Posterior cingulate gyrus (tissue), 11 donors: ENCODE measurements at regions not wholly inside any gene's neighbourhood (a gene's known extent, or its start where the extent isn't known, plus 50 kb on each side); places are given as distances from the start of the nearest gene placed in this dataset.

Experiments
- DNase-seq, 10 donors: peaks; one replicate each; pipeline versions ENCODE4 v3.0.0 to v3.0.0-alpha.2; 2020 to 2021; ENCODE audit warnings: mixed read lengths in 3 of 10
- intact Hi-C: fragments of 100-400 bp; cut with DNase I; formaldehyde crosslinking; loops from one replicate; pipeline ENCODE4 v1.15.1; 2023

- DNase-seq, result no peak
- intact Hi-C loops, result no loop called here
Observed at GRCh38 chr9:29798599-29798998, 2225.3 kb upstream of the C9orf72 start.

- intact Hi-C loops, result no loop called here
- no peak for DNase-seq
Observed at GRCh38 chr9:29799227-29799626, 2225.9 kb upstream of the C9orf72 start.

GRCh38 chr9:29800821-29801220 is 2227.5 kb upstream of the C9orf72 start:
- intact Hi-C loops, result no loop called here
- DNase-seq, result no peak

- intact Hi-C loops, result no loop called here
- DNase-seq, result no peak
Observed at GRCh38 chr9:29802454-29802853, 2229.2 kb upstream of the C9orf72 start.

GRCh38 chr9:29806937-29807618 is 2233.8 kb upstream of the C9orf72 start:
- no peak for DNase-seq
- intact Hi-C loops, result no loop called here

- intact Hi-C loops, result no loop called here
- no peak for DNase-seq
Observed at GRCh38 chr9:29816954-29817703, 2243.8 kb upstream of the C9orf72 start.

- no peak for DNase-seq
- intact Hi-C loops, result no loop called here
Observed at GRCh38 chr9:29822458-29822857, 2249.2 kb upstream of the C9orf72 start.

GRCh38 chr9:29826421-29826820 is 2253.1 kb upstream of the C9orf72 start:
- DNase-seq, result peak in 3 of 10 donors; percentile 59 to 77 (median 67)
- intact Hi-C loops, result no loop called here

GRCh38 chr9:29830821-29831220 is 2257.5 kb upstream of the C9orf72 start:
- DNase-seq, result peak in 2 of 10 donors; percentile 14 to 23
- intact Hi-C loops, result no loop called here

- intact Hi-C loops, result no loop called here
- DNase-seq, result no peak
Observed at GRCh38 chr9:29838491-29839020, 2265.3 kb upstream of the C9orf72 start.

GRCh38 chr9:29844251-29844650 is 2271.0 kb upstream of the C9orf72 start:
- no peak for DNase-seq
- intact Hi-C loops, result no loop called here

- DNase-seq, result no peak
- intact Hi-C loops, result no loop called here
Observed at GRCh38 chr9:29850664-29851063, 2277.4 kb upstream of the C9orf72 start.

- intact Hi-C loops, result no loop called here
- no peak for DNase-seq
Observed at GRCh38 chr9:29861803-29862202, 2288.5 kb upstream of the C9orf72 start.

- DNase-seq, result no peak
- intact Hi-C loops, result no loop called here
Observed at GRCh38 chr9:29865764-29866313, 2292.6 kb upstream of the C9orf72 start.

GRCh38 chr9:29866556-29866955 is 2293.3 kb upstream of the C9orf72 start:
- DNase-seq, result no peak
- intact Hi-C loops, result no loop called here

- DNase-seq, result no peak
- intact Hi-C loops, result no loop called here
Observed at GRCh38 chr9:29873579-29873978, 2300.3 kb upstream of the C9orf72 start.

- DNase-seq, result no peak
- intact Hi-C loops, result no loop called here
Observed at GRCh38 chr9:29875547-29875946, 2302.3 kb upstream of the C9orf72 start.

- intact Hi-C loops, result no loop called here
- DNase-seq, result no peak
Observed at GRCh38 chr9:29882767-29883166, 2309.5 kb upstream of the C9orf72 start.

- intact Hi-C loops, result no loop called here
- no peak for DNase-seq
Observed at GRCh38 chr9:29906065-29906464, 2332.8 kb upstream of the C9orf72 start.

GRCh38 chr9:29928072-29928471 is 2354.8 kb upstream of the C9orf72 start:
- intact Hi-C loops, result no loop called here
- no peak for DNase-seq

- no peak for DNase-seq
- intact Hi-C loops, result no loop called here
Observed at GRCh38 chr9:29939559-29939958, 2366.3 kb upstream of the C9orf72 start.

GRCh38 chr9:29945012-29945411 is 2371.7 kb upstream of the C9orf72 start:
- intact Hi-C loops, result no loop called here

More at GRCh38 chr9:29945012-29945411, 2371.7 kb upstream of the C9orf72 start:
- DNase-seq, result no peak
